ENCODE measurements at regions not wholly inside any gene's neighbourhood (a gene's known extent, or its start where the extent isn't known, plus 50 kb on each side); places are given as distances from the start of the nearest gene placed in this dataset.

GRCh38 chr5:162485666-162486292 lies 418.2 kb downstream of the GABRG2 start:
- Histone ChIP-seq H3K4me2 (no peak overlapping the region), H3K27ac (ENCODE audit: low read depth) (no peak overlapping the region), H3K9me2 (ENCODE audit: insufficient read depth) (no peaks in the 10 kb centered on the region), H3K79me2 (replicated peaks; ENCODE audit: insufficient read depth) (no peaks in the 10 kb centered on the region), H3K36me3 (ENCODE audit: insufficient read depth) (no peaks in the 10 kb centered on the region), H3K4me1 (ENCODE audit: insufficient read depth) (no peaks in the 10 kb centered on the region), H2AFZ (peak overlapping the region; percentile 75), H3F3A (replicated peaks; ENCODE audit: low read depth) (no peaks in the 10 kb centered on the region), H3K27me3 (ENCODE audit: insufficient read depth) (no peaks in the 10 kb centered on the region), H3K4me3 (no peak overlapping the region), H4K20me1 (replicated peaks; ENCODE audit: insufficient read depth) (no peaks in the 10 kb centered on the region)
- no peak for TF ChIP-seq STAT1 (IDR thresholded peaks at IDR 0.05; ENCODE audit: unreplicated experiment)
- no peak for TF ChIP-seq EZH2 (IDR thresholded peaks at IDR 0.05; ENCODE audit: low read depth, unreplicated experiment)
- DNase-seq (ENCODE audit: low spot score), result peak; percentile 18
- Mint-ChIP-seq H3K4me3 (no peak overlapping the region), H3K36me3 (ENCODE audit: low read depth) (no peaks in the 10 kb centered on the region), H3K4me1 (no peaks in the 10 kb centered on the region), H3K27me3 (ENCODE audit: insufficient read depth, low read depth, poor library complexity) (no peaks in the 10 kb centered on the region), H3K9me3 (no peaks in the 10 kb centered on the region; the same call in 1 of the 3 replicates), H3K27ac (no peak overlapping the region)
- ATAC-seq, result no peak; the same call in 2 of the 3 replicates

DNA sequence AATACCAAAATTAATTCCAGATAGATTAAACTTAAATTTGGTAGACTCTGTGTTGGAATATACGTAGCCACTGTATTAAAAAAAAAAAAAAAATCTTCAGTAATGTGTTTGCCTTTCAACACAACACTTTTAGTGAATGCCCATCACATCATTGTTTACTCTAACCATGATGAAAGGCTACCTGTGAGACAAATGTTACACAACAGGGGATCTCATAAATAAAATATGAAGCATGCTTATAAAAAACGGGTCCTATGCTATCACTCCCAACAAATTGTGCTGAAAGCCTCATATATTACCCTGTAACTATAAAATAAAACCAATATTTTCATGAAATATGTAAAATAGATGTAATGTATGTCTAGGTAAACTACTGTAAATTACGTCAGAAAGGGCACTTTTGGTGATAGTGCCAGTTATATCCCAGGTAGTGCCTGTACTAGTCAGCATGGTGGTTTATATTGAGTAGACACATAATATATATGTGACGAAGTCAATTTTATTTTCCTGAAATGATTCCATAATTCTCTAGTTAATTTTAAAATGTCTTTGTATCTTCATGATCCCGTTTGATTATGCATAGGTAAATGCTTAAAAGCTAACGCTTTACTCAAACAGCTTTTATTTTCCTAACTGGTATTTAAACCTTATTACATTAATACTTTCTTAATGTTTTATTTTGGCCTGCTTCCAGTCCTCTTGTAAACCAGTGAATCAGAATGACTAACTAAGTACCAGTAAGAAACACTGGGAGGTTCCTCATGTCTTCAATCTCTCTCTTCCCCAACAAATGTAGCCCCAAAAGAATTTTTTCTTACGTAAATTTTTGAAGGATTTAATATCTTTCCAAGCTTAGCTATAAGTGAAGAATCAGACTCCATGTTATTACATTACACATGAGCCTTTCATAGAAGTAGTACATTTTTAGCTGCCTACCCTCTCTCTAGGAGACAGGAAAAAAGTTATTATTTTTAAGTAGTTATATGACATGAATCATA lies 420.3 kb downstream of the GABRG2 start:
- no peak overlapping the region for H3K4me3 Mint-ChIP-seq
- Histone ChIP-seq H3K4me1 (ENCODE audit: insufficient read depth) (no peaks in the 10 kb centered on the region), H3K79me2 (replicated peaks; ENCODE audit: insufficient read depth) (no peaks in the 10 kb centered on the region), H3K9me2 (ENCODE audit: insufficient read depth) (no peaks in the 10 kb centered on the region), H3K4me3 (no peak overlapping the region), H2AFZ (no peak overlapping the region), H3K36me3 (ENCODE audit: insufficient read depth) (no peaks in the 10 kb centered on the region), H4K20me1 (replicated peaks; ENCODE audit: insufficient read depth) (no peaks in the 10 kb centered on the region), H3K27ac (ENCODE audit: low read depth) (no peak overlapping the region), H3K27me3 (ENCODE audit: insufficient read depth) (no peaks in the 10 kb centered on the region), H3F3A (replicated peaks; ENCODE audit: low read depth) (no peaks in the 10 kb centered on the region), H3K4me2 (no peak overlapping the region)
- no peak for ATAC-seq
- H3K36me3 Mint-ChIP-seq (ENCODE audit: low read depth), result no peaks in the 10 kb centered on the region
- no peak overlapping the region for H3K27ac Mint-ChIP-seq
- no peaks in the 10 kb centered on the region; the same call in 1 of the 3 replicates for H3K9me3 Mint-ChIP-seq
- no peaks in the 10 kb centered on the region for H3K27me3 Mint-ChIP-seq (ENCODE audit: insufficient read depth, low read depth, poor library complexity)
- no peak for DNase-seq (ENCODE audit: low spot score)
- H3K4me1 Mint-ChIP-seq, result peaks cover 4% of the 10 kb centered on the region; the same call in 1 of the 3 replicates
- TF ChIP-seq EZH2 (IDR thresholded peaks at IDR 0.05; ENCODE audit: low read depth, unreplicated experiment) (no peak), STAT1 (IDR thresholded peaks at IDR 0.05; ENCODE audit: unreplicated experiment) (no peak), JUNB (IDR thresholded peaks at IDR 0.05; ENCODE audit: unreplicated experiment) (no peak), NANOG (IDR thresholded peaks at IDR 0.05; ENCODE audit: borderline replicate concordance) (no peak), ETS1 (IDR thresholded peaks at IDR 0.05) (no peak), CREB1 (CRISPR knock-in tag; IDR thresholded peaks at IDR 0.05; ENCODE audit: low read depth) (no peak), ZNF114 (CRISPR knock-in tag; IDR thresholded peaks at IDR 0.05) (no peak), POLR2AphosphoS5 (IDR thresholded peaks at IDR 0.05; ENCODE audit: low read depth) (no peak), CTCF (conservative IDR thresholded peaks at IDR 0.05; ENCODE audit: low read depth in 2 of 2) (no peak), ZNF331 (CRISPR knock-in tag; IDR thresholded peaks at IDR 0.05; ENCODE audit: low read depth) (no peak), REST (IDR thresholded peaks at IDR 0.05; ENCODE audit: unreplicated experiment) (no peak), EZH2phosphoT487 (IDR thresholded peaks at IDR 0.05; ENCODE audit: unreplicated experiment) (no peak)

Data from GM23338 (cell line).